NB4 (cell line): ENCODE measurements at regions not wholly inside any gene's neighbourhood (a gene's known extent, or its start where the extent isn't known, plus 50 kb on each side); places are given as distances from the start of the nearest gene placed in this dataset.
A peak's percentile ranks its signal among the peaks of the same experiment; 100 is the strongest.

ENCODE experiments used
- DNase-seq: peaks from one replicate; pipeline ENCODE4 v3.0.0; 2010; ENCODE audit warnings: low read depth
- H3K4me3 ChIP-seq: one replicate; pipeline ENCODE4 v1.5.1; 2011; ENCODE audit warnings: mild to moderate bottlenecking, low read depth, low read length, moderate library complexity
- MYC ChIP-seq: IDR thresholded peaks from 2 replicates; pipeline ENCODE4 v1.6.1; 2011; ENCODE audit warnings: low read depth, low read length
- POLR2A ChIP-seq: IDR thresholded peaks from 2 replicates; pipeline ENCODE4 v1.6.1; 2011; ENCODE audit warnings: mild to moderate bottlenecking; ENCODE audit not compliant: insufficient read length; ENCODE audit errors: extremely low read depth
- TF ChIP-seq, protein P1 (sequence below): IDR thresholded peaks from one replicate; pipeline ENCODE4 v1.5.1; 2012; ENCODE audit warnings: low read depth, low read length
- TF ChIP-seq, protein P2 (sequence below): IDR thresholded peaks from 2 replicates; pipeline ENCODE4 v1.6.1; 2011; ENCODE audit warnings: low read depth, low read length

DNA sequence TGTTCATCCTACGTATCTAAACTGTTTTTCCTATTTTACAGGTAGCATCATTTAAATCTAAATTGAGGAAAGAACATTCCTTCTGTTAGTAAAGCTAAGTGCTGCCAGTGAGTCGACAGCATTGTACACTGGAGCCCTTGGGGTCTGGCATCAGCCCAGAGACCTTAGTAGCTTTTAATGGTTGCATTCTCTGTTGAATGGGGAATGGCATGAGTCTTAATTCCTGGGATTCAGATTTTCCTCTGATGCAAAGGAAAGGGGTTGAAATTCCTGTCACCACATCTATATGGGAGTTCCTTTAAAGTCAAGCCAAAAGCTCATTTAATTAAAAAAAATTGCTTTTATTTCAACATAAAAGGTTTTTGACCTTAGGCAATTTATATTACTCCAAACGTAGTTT is 148.4 kb upstream of the GBE1 start:
- TF ChIP-seq POLR2A: no peak
- TF ChIP-seq, protein P1, sequence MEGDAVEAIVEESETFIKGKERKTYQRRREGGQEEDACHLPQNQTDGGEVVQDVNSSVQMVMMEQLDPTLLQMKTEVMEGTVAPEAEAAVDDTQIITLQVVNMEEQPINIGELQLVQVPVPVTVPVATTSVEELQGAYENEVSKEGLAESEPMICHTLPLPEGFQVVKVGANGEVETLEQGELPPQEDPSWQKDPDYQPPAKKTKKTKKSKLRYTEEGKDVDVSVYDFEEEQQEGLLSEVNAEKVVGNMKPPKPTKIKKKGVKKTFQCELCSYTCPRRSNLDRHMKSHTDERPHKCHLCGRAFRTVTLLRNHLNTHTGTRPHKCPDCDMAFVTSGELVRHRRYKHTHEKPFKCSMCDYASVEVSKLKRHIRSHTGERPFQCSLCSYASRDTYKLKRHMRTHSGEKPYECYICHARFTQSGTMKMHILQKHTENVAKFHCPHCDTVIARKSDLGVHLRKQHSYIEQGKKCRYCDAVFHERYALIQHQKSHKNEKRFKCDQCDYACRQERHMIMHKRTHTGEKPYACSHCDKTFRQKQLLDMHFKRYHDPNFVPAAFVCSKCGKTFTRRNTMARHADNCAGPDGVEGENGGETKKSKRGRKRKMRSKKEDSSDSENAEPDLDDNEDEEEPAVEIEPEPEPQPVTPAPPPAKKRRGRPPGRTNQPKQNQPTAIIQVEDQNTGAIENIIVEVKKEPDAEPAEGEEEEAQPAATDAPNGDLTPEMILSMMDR: no peak
- TF ChIP-seq MYC: no peak
- TF ChIP-seq, protein P2, sequence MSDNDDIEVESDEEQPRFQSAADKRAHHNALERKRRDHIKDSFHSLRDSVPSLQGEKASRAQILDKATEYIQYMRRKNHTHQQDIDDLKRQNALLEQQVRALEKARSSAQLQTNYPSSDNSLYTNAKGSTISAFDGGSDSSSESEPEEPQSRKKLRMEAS: no peak
- H3K4me3 ChIP-seq: no peak overlapping the region
- DNase-seq: no peak

DNA sequence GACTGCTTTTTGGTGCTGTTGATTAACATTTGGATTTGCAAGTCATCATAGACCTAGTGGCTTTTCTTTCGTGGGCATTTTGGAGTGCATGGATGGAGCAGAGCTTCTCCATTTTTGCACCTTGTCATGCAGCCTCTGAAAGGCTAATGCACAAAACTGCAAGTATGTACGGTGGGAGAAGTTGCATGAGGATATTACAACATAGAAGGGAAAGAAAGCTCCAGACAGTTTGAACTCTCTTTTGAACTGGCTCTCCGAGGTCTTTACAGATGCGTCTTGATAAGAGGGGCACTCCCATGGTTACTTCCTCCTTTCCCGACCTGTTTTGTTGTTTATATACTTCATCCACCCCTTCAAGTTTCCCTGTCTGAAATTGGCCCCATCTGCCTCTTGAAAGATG is 147.1 kb upstream of the GBE1 start:
- TF ChIP-seq MYC (no peak), POLR2A (no peak)
- TF ChIP-seq, protein P1: no peak
- TF ChIP-seq, protein P2: no peak
- peak; percentile 75 for DNase-seq
- no peak overlapping the region for H3K4me3 ChIP-seq

DNA sequence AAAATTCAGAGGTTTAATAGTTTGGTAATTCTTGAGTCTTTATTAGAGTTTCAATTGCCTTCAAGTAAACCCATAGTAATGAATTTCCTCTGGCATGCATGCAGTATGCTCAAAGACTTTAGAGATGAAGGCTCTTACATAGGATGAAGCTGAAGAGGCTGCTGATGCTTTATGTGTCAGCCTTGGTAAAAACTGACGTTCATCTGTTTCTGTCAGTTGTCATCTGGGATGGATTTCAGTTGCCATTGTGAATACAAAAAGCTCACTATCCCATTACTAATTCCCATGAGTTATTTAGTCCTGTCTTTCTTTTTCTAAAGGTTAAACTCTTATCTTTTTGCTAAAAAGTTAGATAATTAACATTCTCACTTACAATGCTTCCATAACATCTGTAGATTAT is 136.9 kb upstream of the GBE1 start:
- DNase-seq: no peak
- H3K4me3 ChIP-seq: no peak overlapping the region
- TF ChIP-seq, protein P1: no peak
- no peak for TF ChIP-seq POLR2A
- TF ChIP-seq, protein P2: no peak
- no peak for TF ChIP-seq MYC

DNA sequence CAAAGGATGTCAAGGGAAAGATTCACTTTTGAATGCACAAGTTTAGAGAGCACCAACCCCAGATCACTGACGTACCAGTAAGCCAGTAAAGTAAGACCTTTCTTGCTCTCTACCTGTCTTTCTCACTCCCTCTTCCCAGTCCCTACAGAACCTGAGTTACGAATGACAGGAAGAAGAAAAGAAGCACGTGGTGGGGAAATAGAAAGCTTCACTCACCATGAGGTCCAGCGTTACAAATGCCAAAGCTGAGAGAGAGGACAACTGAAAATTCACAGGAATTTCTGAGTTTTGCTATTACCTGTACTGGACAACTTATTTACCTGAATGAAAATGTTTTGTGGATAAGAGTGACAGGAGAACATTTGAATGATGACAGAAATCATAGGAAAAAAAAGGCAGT is 133.2 kb upstream of the GBE1 start:
- DNase-seq: no peak
- no peak overlapping the region for H3K4me3 ChIP-seq
- TF ChIP-seq, protein P1: no peak
- no peak for TF ChIP-seq POLR2A

DNA sequence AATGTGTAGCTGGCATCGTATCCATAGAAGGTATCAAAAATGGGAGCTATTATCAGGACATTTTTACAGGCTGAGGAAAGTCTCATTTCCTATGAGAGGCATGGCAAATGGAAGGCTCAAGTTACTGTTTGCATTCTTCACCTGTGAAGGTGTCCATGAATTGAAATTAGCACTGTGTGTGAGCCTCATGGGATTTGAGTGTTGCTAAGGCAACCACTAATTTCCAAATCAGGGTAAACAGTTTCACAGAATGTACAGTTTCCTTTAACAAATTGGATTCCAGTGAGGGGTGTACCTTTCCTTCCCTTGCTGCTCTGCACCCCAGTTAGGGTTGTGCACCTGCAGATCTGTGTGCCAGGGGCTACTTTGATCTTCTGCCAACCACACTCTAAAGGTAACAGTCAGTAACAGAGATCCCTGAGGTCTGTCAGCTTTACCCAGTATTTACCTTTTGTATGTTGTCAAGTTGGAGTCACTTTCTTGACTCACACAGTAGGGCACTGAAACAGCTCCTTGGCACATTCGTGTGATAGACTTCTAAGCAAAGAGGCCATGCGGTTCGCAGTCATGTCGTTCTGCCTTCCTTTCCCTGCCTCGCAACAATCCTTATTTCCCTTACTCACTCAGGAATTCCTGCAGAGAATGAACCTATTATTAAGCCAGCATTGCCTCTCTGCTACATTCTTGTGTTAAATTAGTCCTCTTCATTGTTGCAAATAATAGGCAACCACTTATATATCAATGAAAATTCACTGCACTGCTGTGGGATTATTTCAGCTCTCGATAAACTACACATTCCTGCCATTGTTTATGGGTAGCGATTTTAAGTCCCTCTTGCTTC is 129.8 kb upstream of the GBE1 start:
- no peak for DNase-seq
- TF ChIP-seq, protein P1: no peak
- TF ChIP-seq, protein P2: no peak
- TF ChIP-seq POLR2A (no peak), MYC (no peak)
- no peak overlapping the region for H3K4me3 ChIP-seq
